SK-N-SH treated with all-trans-retinoic acid at 6 μM for 48 hours (cell line): ENCODE measurements at regions not wholly inside any gene's neighbourhood (a gene's known extent, or its start where the extent isn't known, plus 50 kb on each side); places are given as distances from the start of the nearest gene placed in this dataset.

Source experiments
- BACH2 ChIP-seq: fragments of 250-450 bp; sonication (Bioruptor Pico); IDR thresholded peaks from 2 replicates; pipeline ENCODE4 v1.9.0; 2021; ENCODE audit warnings: mild to moderate bottlenecking, borderline replicate concordance
- CSDC2 ChIP-seq: fragments of 250-450 bp; sonication (Bioruptor Pico); IDR thresholded peaks from 2 replicates; pipeline ENCODE4 v1.5.0; 2020; ENCODE audit warnings: mild to moderate bottlenecking, moderate library complexity
- ISL1 ChIP-seq: fragments of 250-450 bp; sonication (Bioruptor Pico); IDR thresholded peaks from 2 replicates; pipeline ENCODE4 v2.1.2; 2022; ENCODE audit warnings: mild to moderate bottlenecking, moderate library complexity
- RARB ChIP-seq: fragments of 250-450 bp; sonication (Bioruptor Pico); IDR thresholded peaks from 2 replicates; pipeline ENCODE4 v1.8.0; 2021; ENCODE audit warnings: mild to moderate bottlenecking, moderate library complexity
- TCF4 ChIP-seq: fragments of 250-450 bp; sonication (Bioruptor Pico); IDR thresholded peaks from 2 replicates; pipeline ENCODE4 v1.8.0; 2021; ENCODE audit warnings: mild to moderate bottlenecking, moderate library complexity, borderline replicate concordance
- ZFP3 ChIP-seq: fragments of 250-450 bp; sonication (Bioruptor Pico); IDR thresholded peaks from 2 replicates; pipeline ENCODE4 v1.5.0; 2020; ENCODE audit warnings: mild to moderate bottlenecking, moderate library complexity
- ZFP30 ChIP-seq: fragments of 450-650 bp; formaldehyde crosslinking; IDR thresholded peaks from 2 replicates; pipeline ENCODE4 v1.5.0; 2022; ENCODE audit warnings: mild to moderate bottlenecking, moderate library complexity
- ZNF70 ChIP-seq: fragments of 450-650 bp; formaldehyde crosslinking; IDR thresholded peaks from 2 replicates; pipeline ENCODE4 v1.5.0; 2020; ENCODE audit warnings: mild to moderate bottlenecking, moderate library complexity
- ZNF8 ChIP-seq: fragments of 450-650 bp; formaldehyde crosslinking; IDR thresholded peaks from 2 replicates; pipeline ENCODE4 v1.5.0; 2020; ENCODE audit warnings: mild to moderate bottlenecking, moderate library complexity
- TF ChIP-seq, protein P1 (sequence below): fragments of 250-450 bp; sonication (Bioruptor Pico); IDR thresholded peaks from 2 replicates; pipeline ENCODE4 v1.8.0; 2020; ENCODE audit warnings: mild to moderate bottlenecking, moderate library complexity, borderline replicate concordance

DNA sequence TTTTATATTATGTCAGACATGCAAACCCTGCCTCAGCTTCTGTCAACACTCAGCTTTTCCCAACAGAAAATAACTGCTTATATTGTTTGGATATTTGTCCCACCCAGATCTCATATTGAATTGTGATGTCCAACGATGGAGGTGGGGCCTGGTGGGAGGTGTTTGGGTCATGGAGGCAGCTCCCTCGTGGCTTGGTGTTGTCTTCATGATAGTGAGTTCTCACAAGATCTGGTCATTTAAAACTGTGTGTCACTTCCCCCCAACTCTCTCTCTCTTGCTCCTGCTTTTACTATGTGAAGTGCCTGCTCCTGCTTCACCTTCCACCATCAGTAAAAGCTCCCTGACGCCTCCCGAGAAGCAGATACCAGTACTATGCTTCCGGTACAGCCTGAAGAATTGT, 85.8 kb upstream of the KCNMA1 start:
- TF ChIP-seq BACH2 (CRISPR knock-in tag) (no peak), CSDC2 (CRISPR knock-in tag) (no peak), RARB (no peak), ZFP3 (CRISPR knock-in tag) (no peak), ZNF8 (no peak), ZFP30 (CRISPR knock-in tag) (no peak), TCF4 (CRISPR knock-in tag) (no peak), ZNF70 (no peak), ISL1 (no peak)
- TF ChIP-seq, protein P1, sequence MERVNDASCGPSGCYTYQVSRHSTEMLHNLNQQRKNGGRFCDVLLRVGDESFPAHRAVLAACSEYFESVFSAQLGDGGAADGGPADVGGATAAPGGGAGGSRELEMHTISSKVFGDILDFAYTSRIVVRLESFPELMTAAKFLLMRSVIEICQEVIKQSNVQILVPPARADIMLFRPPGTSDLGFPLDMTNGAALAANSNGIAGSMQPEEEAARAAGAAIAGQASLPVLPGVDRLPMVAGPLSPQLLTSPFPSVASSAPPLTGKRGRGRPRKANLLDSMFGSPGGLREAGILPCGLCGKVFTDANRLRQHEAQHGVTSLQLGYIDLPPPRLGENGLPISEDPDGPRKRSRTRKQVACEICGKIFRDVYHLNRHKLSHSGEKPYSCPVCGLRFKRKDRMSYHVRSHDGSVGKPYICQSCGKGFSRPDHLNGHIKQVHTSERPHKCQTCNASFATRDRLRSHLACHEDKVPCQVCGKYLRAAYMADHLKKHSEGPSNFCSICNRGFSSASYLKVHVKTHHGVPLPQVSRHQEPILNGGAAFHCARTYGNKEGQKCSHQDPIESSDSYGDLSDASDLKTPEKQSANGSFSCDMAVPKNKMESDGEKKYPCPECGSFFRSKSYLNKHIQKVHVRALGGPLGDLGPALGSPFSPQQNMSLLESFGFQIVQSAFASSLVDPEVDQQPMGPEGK (CRISPR knock-in tag) = no peak
